ENCODE measurements at regions not wholly inside any gene's neighbourhood (a gene's known extent, or its start where the extent isn't known, plus 50 kb on each side); places are given as distances from the start of the nearest gene placed in this dataset.
A peak's percentile ranks its signal among the peaks of the same experiment; 100 is the strongest.

- BruUV-seq (replicated peaks): no TSS peak
- no peak overlapping the region for H3K4me3 Mint-ChIP-seq (ENCODE audit: unreplicated experiment)
- H3K4me1 ChIP-seq: no peaks in the 10 kb centered on the region
- H3K9me3 ChIP-seq: no peaks in the 10 kb centered on the region
- no peaks in the 10 kb centered on the region for H3K27me3 ChIP-seq (replicated peaks; ENCODE audit: control insufficient read depth, insufficient read depth, low read length)
- ChIA-PET POLR2A (no interaction called here), CTCF (no interaction called here)
- H3K27ac Mint-ChIP-seq (ENCODE audit: unreplicated experiment): no peak overlapping the region
- no peak for TF ChIP-seq CTCF (IDR thresholded peaks at IDR 0.05; ENCODE audit: insufficient read depth in 1 of 2, low read depth in 1 of 2, low read length in 1 of 2, severe bottlenecking in 1 of 2, unreplicated experiment in 1 of 2)
- H3K36me3 Mint-ChIP-seq (ENCODE audit: insufficient read depth, unreplicated experiment): no peaks in the 10 kb centered on the region
- no peak for DNase-seq
- no peak overlapping the region for H3K4me3 ChIP-seq (ENCODE audit: low read depth, low read length)
- no peaks in the 10 kb centered on the region for H3K27me3 Mint-ChIP-seq (ENCODE audit: insufficient read depth, unreplicated experiment)
- H3K4me1 Mint-ChIP-seq (ENCODE audit: low read depth, unreplicated experiment): no peaks in the 10 kb centered on the region
- H3K36me3 ChIP-seq (ENCODE audit: control insufficient read depth, insufficient read depth, low read length): no peaks in the 10 kb centered on the region
- no peaks in the 10 kb centered on the region for H3K9me3 Mint-ChIP-seq (ENCODE audit: unreplicated experiment)
- intact Hi-C loops (cut with micrococcal nuclease; ENCODE audit: unreplicated experiment): no loop called here
These were observed 181.5 kb downstream of the SLCO4C1 start for GRCh38 chr5:102114525-102115069.

GRCh38 chr5:102107865-102108264 lies 188.2 kb downstream of the SLCO4C1 start:
- H3K4me3 ChIP-seq (ENCODE audit: low read depth, low read length): no peak overlapping the region
- DNase-seq: no peak
- no peaks in the 10 kb centered on the region for H3K4me1 Mint-ChIP-seq (ENCODE audit: low read depth, unreplicated experiment)
- no peaks in the 10 kb centered on the region for H3K9me3 Mint-ChIP-seq (ENCODE audit: unreplicated experiment)
- TF ChIP-seq CTCF (IDR thresholded peaks at IDR 0.05; ENCODE audit: insufficient read depth in 1 of 2, low read depth in 1 of 2, low read length in 1 of 2, severe bottlenecking in 1 of 2, unreplicated experiment in 1 of 2): no peak
- no peaks in the 10 kb centered on the region for H3K4me1 ChIP-seq
- BruUV-seq (replicated peaks): no TSS peak
- no peaks in the 10 kb centered on the region for H3K27me3 ChIP-seq (replicated peaks; ENCODE audit: control insufficient read depth, insufficient read depth, low read length)
- H3K36me3 ChIP-seq (ENCODE audit: control insufficient read depth, insufficient read depth, low read length): no peaks in the 10 kb centered on the region
- POLR2A ChIA-PET: no interaction called here
- intact Hi-C loops (cut with micrococcal nuclease; ENCODE audit: unreplicated experiment): no loop called here
- H3K36me3 Mint-ChIP-seq (ENCODE audit: insufficient read depth, unreplicated experiment): no peaks in the 10 kb centered on the region
- H3K27ac Mint-ChIP-seq (ENCODE audit: unreplicated experiment): no peak overlapping the region
- no peaks in the 10 kb centered on the region for H3K27me3 Mint-ChIP-seq (ENCODE audit: insufficient read depth, unreplicated experiment)
- H3K9me3 ChIP-seq: no peaks in the 10 kb centered on the region
- no peak overlapping the region for H3K4me3 Mint-ChIP-seq (ENCODE audit: unreplicated experiment)
- CTCF ChIA-PET: no interaction called here

GRCh38 chr5:102106599-102106998 lies 189.5 kb downstream of the SLCO4C1 start:
- H3K4me1 Mint-ChIP-seq (ENCODE audit: low read depth, unreplicated experiment): no peaks in the 10 kb centered on the region
- BruUV-seq (replicated peaks): no TSS peak
- DNase-seq: peak in 1 of 2 experiments; percentile 4
- Histone ChIP-seq H3K4me3 (ENCODE audit: low read depth, low read length) (no peak overlapping the region), H3K9me3 (no peaks in the 10 kb centered on the region), H3K27me3 (replicated peaks; ENCODE audit: control insufficient read depth, insufficient read depth, low read length) (no peaks in the 10 kb centered on the region), H3K36me3 (ENCODE audit: control insufficient read depth, insufficient read depth, low read length) (no peaks in the 10 kb centered on the region), H3K4me1 (no peaks in the 10 kb centered on the region)
- H3K4me3 Mint-ChIP-seq (ENCODE audit: unreplicated experiment): no peak overlapping the region
- CTCF ChIA-PET: no interaction called here
- no peak for TF ChIP-seq CTCF (IDR thresholded peaks at IDR 0.05; ENCODE audit: insufficient read depth in 1 of 2, low read depth in 1 of 2, low read length in 1 of 2, severe bottlenecking in 1 of 2, unreplicated experiment in 1 of 2)
- intact Hi-C loops (cut with micrococcal nuclease; ENCODE audit: unreplicated experiment): loop anchor here (1.0 kb wide), 1 partner anchor 47 kb away; no protein-coding TSS in a partner anchor
- no peak overlapping the region for H3K27ac Mint-ChIP-seq (ENCODE audit: unreplicated experiment)
- POLR2A ChIA-PET: no interaction called here
- H3K27me3 Mint-ChIP-seq (ENCODE audit: insufficient read depth, unreplicated experiment): no peaks in the 10 kb centered on the region
- no peaks in the 10 kb centered on the region for H3K36me3 Mint-ChIP-seq (ENCODE audit: insufficient read depth, unreplicated experiment)
- no peaks in the 10 kb centered on the region for H3K9me3 Mint-ChIP-seq (ENCODE audit: unreplicated experiment)
